ENCODE measurements at regions not wholly inside any gene's neighbourhood (a gene's known extent, or its start where the extent isn't known, plus 50 kb on each side); places are given as distances from the start of the nearest gene placed in this dataset.
"Not testable (repeated sequence)": the region's sequence is repeated elsewhere in the genome, so short reads cannot be mapped to it uniquely, and the experiment has no call there.

GRCh38 chr16:86858501-86858900, 280.2 kb downstream of the FOXL1 start:
- DNase-seq (ENCODE audit: low spot score), result no peak
- TF ChIP-seq, protein P1, sequence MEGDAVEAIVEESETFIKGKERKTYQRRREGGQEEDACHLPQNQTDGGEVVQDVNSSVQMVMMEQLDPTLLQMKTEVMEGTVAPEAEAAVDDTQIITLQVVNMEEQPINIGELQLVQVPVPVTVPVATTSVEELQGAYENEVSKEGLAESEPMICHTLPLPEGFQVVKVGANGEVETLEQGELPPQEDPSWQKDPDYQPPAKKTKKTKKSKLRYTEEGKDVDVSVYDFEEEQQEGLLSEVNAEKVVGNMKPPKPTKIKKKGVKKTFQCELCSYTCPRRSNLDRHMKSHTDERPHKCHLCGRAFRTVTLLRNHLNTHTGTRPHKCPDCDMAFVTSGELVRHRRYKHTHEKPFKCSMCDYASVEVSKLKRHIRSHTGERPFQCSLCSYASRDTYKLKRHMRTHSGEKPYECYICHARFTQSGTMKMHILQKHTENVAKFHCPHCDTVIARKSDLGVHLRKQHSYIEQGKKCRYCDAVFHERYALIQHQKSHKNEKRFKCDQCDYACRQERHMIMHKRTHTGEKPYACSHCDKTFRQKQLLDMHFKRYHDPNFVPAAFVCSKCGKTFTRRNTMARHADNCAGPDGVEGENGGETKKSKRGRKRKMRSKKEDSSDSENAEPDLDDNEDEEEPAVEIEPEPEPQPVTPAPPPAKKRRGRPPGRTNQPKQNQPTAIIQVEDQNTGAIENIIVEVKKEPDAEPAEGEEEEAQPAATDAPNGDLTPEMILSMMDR (IDR thresholded peaks at IDR 0.05), result no peak
- Histone ChIP-seq H3K27ac (no peak overlapping the region), H3K4me3 (no peak overlapping the region)

- H3K27ac ChIP-seq; H3K4me3 ChIP-seq; DNase-seq (ENCODE audit: low spot score): not testable (repeated sequence)
Observed at GRCh38 chr16:86861270-86861858, 283.0 kb downstream of the FOXL1 start.

- Histone ChIP-seq H3K4me3 (no peak overlapping the region), H3K27ac (no peak overlapping the region)
- no peak for DNase-seq (ENCODE audit: low spot score)
- TF ChIP-seq, protein P1 (IDR thresholded peaks at IDR 0.05), result no peak
Observed at GRCh38 chr16:86862595-86863280, 284.4 kb downstream of the FOXL1 start.

DNA sequence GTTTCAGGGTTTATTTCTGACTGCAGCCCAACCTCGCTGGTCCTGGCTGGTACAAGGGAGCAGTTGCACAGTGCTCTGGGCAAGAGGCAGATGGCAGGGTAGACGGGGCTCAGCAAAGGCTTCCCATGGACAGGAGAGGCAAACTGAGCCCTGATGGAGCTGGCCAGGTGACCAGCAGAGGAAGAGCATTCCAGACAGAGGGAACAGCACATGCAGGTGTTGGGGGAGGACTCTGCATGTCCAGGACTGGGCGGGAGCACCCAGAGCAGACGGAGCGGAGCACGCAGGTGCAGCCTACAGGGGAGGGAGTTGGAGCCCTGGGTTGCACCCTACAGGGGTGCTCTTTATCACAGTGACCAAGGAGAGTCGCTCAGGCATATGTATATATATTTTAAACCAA, 285.3 kb downstream of the FOXL1 start:
- no peak overlapping the region for H3K4me3 ChIP-seq
- H3K27ac ChIP-seq, result no peak overlapping the region
- DNase-seq (ENCODE audit: low spot score), result no peak
- TF ChIP-seq, protein P1 (IDR thresholded peaks at IDR 0.05), result no peak

GRCh38 chr16:86864586-86864985, 286.2 kb downstream of the FOXL1 start:
- DNase-seq (ENCODE audit: low spot score), result no peak
- Histone ChIP-seq H3K27ac (no peak overlapping the region), H3K4me3 (no peak overlapping the region)
- TF ChIP-seq, protein P1 (IDR thresholded peaks at IDR 0.05), result no peak

- Histone ChIP-seq H3K27ac (peak overlapping the region; percentile 32 to 60), H3K4me3 (peak overlapping the region; percentile 3)
- TF ChIP-seq, protein P1 (IDR thresholded peaks at IDR 0.05), result peak; percentile 23
- peak; percentile 79 for DNase-seq (ENCODE audit: low spot score)
Observed at GRCh38 chr16:86865851-86866662, 287.7 kb downstream of the FOXL1 start.

GRCh38 chr16:86866986-86867722, 288.8 kb downstream of the FOXL1 start:
- TF ChIP-seq, protein P1 (IDR thresholded peaks at IDR 0.05), result no peak
- H3K27ac ChIP-seq, result no peak overlapping the region
- no peak for DNase-seq (ENCODE audit: low spot score)

More at GRCh38 chr16:86866986-86867722, 288.8 kb downstream of the FOXL1 start:
- no peak overlapping the region for H3K4me3 ChIP-seq

Data from coronary artery (tissue), 2 donors.